Aorta (tissue), 5 donors: ENCODE measurements at regions not wholly inside any gene's neighbourhood (a gene's known extent, or its start where the extent isn't known, plus 50 kb on each side); places are given as distances from the start of the nearest gene placed in this dataset.

Source experiments
- ATAC-seq: fragments of 200-7000 bp; cut with Tn5 transposase; one replicate; pipeline ENCODE4 v1.9.1; 2022; ENCODE audit warnings: moderate library complexity; ENCODE audit not compliant: low FRiP score
- DNase-seq, 2 donors: peaks; one replicate each; pipeline ENCODE4 v3.0.0-alpha.2; 2020
- H3K27ac ChIP-seq, 2 donors: one replicate each; pipeline ENCODE4 v1.5.1; 2013; ENCODE audit warnings: low read length in 2 of 2, mild to moderate bottlenecking in 2 of 2, moderate library complexity in 2 of 2, control low read depth in 1 of 2, inconsistent platforms in 1 of 2, low read depth in 1 of 2
- H3K27me3 ChIP-seq, 2 donors: one replicate each; pipeline ENCODE4 v1.6.1; 2013; ENCODE audit warnings: control low read depth in 1 of 2, low read length in 1 of 2, mild to moderate bottlenecking in 1 of 2, moderate library complexity in 1 of 2; ENCODE audit not compliant: insufficient read depth in 2 of 2, control insufficient read depth in 1 of 2
- H3K36me3 ChIP-seq, 2 donors: one replicate each; pipeline ENCODE4 v1.6.1; 2013; ENCODE audit warnings: control low read depth in 1 of 2, low read length in 1 of 2, mild to moderate bottlenecking in 1 of 2; ENCODE audit not compliant: insufficient read depth in 2 of 2, control insufficient read depth in 1 of 2
- H3K4me1 ChIP-seq, 2 donors: one replicate each; pipeline ENCODE4 v1.6.1; 2013; ENCODE audit warnings: low read length in 2 of 2, control low read depth in 1 of 2, mild to moderate bottlenecking in 1 of 2, moderate library complexity in 1 of 2; ENCODE audit not compliant: insufficient read depth in 2 of 2, control insufficient read depth in 1 of 2
- H3K4me3 ChIP-seq, 2 donors: one replicate each; pipeline ENCODE4 v1.5.1; 2013; ENCODE audit warnings: low read length in 2 of 2, control low read depth in 1 of 2, mild to moderate bottlenecking in 1 of 2
- H3K9me3 ChIP-seq: one replicate; pipeline ENCODE4 v1.6.1; 2013; ENCODE audit warnings: mild to moderate bottlenecking, low read length; ENCODE audit not compliant: control insufficient read depth
- WGBS, 2 donors: extraction: QIAGEN DNeasy Blood & Tissue Kit; methylation state at CpG; one replicate each; pipeline ENCODE4 v1.1.7; 2013; 5-methylcytosine and 5-hydroxymethylcytosine counted together
- intact Hi-C, 2 donors: fragments of 100-400 bp; cut with DNase I; formaldehyde crosslinking; loops; one replicate each; pipeline versions ENCODE4 v1.14.2 to v1.15.0; 2022
- donor health status: healthy with polysubstance abuse.
- donor health status: Bipolar disorder and iron deficiency.
- donor health status: DM: no; HTN: no; CAD: no.
- donor health status: DM: no; HTN: no; CAD: no.
- donor health status: DM: yes; HTN: yes; CAD: no.

GRCh38 chr13:22039961-22040360, 369.1 kb downstream of the FGF9 start:
- Histone ChIP-seq H3K4me3 (no peak overlapping the region), H3K9me3 (peaks cover 2% of the 10 kb centered on the region), H3K27ac (no peak overlapping the region), H3K27me3 (no peaks in the 10 kb centered on the region), H3K4me1 (no peaks in the 10 kb centered on the region), H3K36me3 (no peaks in the 10 kb centered on the region)
- no peak for DNase-seq
- intact Hi-C loops = no loop called here
- ATAC-seq = no peak

GRCh38 chr13:22040810-22041364, 370.0 kb downstream of the FGF9 start:
- Histone ChIP-seq H3K27me3 (no peaks in the 10 kb centered on the region), H3K4me1 (no peaks in the 10 kb centered on the region), H3K4me3 (no peak overlapping the region), H3K9me3 (peaks cover 2% of the 10 kb centered on the region), H3K36me3 (no peaks in the 10 kb centered on the region), H3K27ac (no peak overlapping the region)
- 82 to 83% methylated on average over 23 of the region's 23 CpGs for WGBS, 2 donors
- DNase-seq = no peak
- intact Hi-C loops = no loop called here
- no peak for ATAC-seq

GRCh38 chr13:22041741-22042140, 370.9 kb downstream of the FGF9 start:
- no peak overlapping the region for H3K4me3 ChIP-seq
- intact Hi-C loops = no loop called here
- no peaks in the 10 kb centered on the region for H3K36me3 ChIP-seq
- no peaks in the 10 kb centered on the region for H3K4me1 ChIP-seq
- ATAC-seq (no peak), DNase-seq (no peak)
- no peaks in the 10 kb centered on the region for H3K27me3 ChIP-seq
- no peak overlapping the region for H3K27ac ChIP-seq
- 89 to 93% methylated on average over 2 of the region's 2 CpGs for WGBS, 2 donors
- H3K9me3 ChIP-seq = peaks cover 2% of the 10 kb centered on the region

- Histone ChIP-seq H3K9me3 (peaks cover 1% of the 10 kb centered on the region), H3K4me1 (no peaks in the 10 kb centered on the region), H3K27ac (no peak overlapping the region), H3K27me3 (no peaks in the 10 kb centered on the region), H3K4me3 (no peak overlapping the region), H3K36me3 (no peaks in the 10 kb centered on the region)
- ATAC-seq (no peak), DNase-seq (no peak)
- WGBS, 2 donors = 96% methylated on average over 2 of the region's 2 CpGs
- intact Hi-C loops = no loop called here
Measured at GRCh38 chr13:22047082-22047784, 376.4 kb downstream of the FGF9 start.

- WGBS, 2 donors = 97% methylated on average over 6 of the region's 6 CpGs
- ATAC-seq (no peak), DNase-seq (no peak)
- no peaks in the 10 kb centered on the region for H3K4me1 ChIP-seq
- no peak overlapping the region for H3K4me3 ChIP-seq
- H3K27me3 ChIP-seq = no peaks in the 10 kb centered on the region
- intact Hi-C loops = no loop called here
- no peak overlapping the region for H3K27ac ChIP-seq
- H3K36me3 ChIP-seq = no peaks in the 10 kb centered on the region
- H3K9me3 ChIP-seq = peaks cover 1% of the 10 kb centered on the region
Measured at GRCh38 chr13:22047785-22048104, 376.9 kb downstream of the FGF9 start.

GRCh38 chr13:22049384-22049783, 378.5 kb downstream of the FGF9 start:
- H3K36me3 ChIP-seq = no peaks in the 10 kb centered on the region
- no peaks in the 10 kb centered on the region for H3K4me1 ChIP-seq
- no peak overlapping the region for H3K4me3 ChIP-seq
- intact Hi-C loops = no loop called here
- DNase-seq (no peak), ATAC-seq (no peak)
- H3K9me3 ChIP-seq = peaks cover 1% of the 10 kb centered on the region
- 86 to 93% methylated on average over 2 of the region's 2 CpGs for WGBS, 2 donors
- H3K27ac ChIP-seq = no peak overlapping the region
- H3K27me3 ChIP-seq = no peaks in the 10 kb centered on the region

- WGBS, 2 donors = 95 to 97% methylated on average over 6 of the region's 6 CpGs
- H3K36me3 ChIP-seq = no peaks in the 10 kb centered on the region
- H3K4me3 ChIP-seq = no peak overlapping the region
- no peaks in the 10 kb centered on the region for H3K4me1 ChIP-seq
- no peak for DNase-seq
- peaks cover 1% of the 10 kb centered on the region for H3K9me3 ChIP-seq
- intact Hi-C loops = no loop called here
- H3K27ac ChIP-seq = no peak overlapping the region
- no peaks in the 10 kb centered on the region for H3K27me3 ChIP-seq
- ATAC-seq = no peak
Measured at GRCh38 chr13:22050951-22051563, 380.2 kb downstream of the FGF9 start.

- no peak overlapping the region for H3K27ac ChIP-seq
- 79 to 82% methylated on average over 3 of the region's 3 CpGs for whole genome bisulfite sequencing, 2 donors
- H3K36me3 ChIP-seq = no peaks in the 10 kb centered on the region
- H3K9me3 ChIP-seq = no peaks in the 10 kb centered on the region
- no peaks in the 10 kb centered on the region for H3K27me3 ChIP-seq
- H3K4me1 ChIP-seq = no peaks in the 10 kb centered on the region
- no peak for DNase-seq
- H3K4me3 ChIP-seq = no peak overlapping the region
- no peak for ATAC-seq
- intact Hi-C loops = no loop called here
Measured at GRCh38 chr13:22053053-22053452, 382.2 kb downstream of the FGF9 start.

GRCh38 chr13:22055259-22055658, 384.4 kb downstream of the FGF9 start:
- Histone ChIP-seq H3K9me3 (no peaks in the 10 kb centered on the region), H3K36me3 (no peaks in the 10 kb centered on the region), H3K4me3 (no peak overlapping the region), H3K27me3 (no peaks in the 10 kb centered on the region), H3K4me1 (no peaks in the 10 kb centered on the region), H3K27ac (no peak overlapping the region)
- intact Hi-C loops = no loop called here
- ATAC-seq (no peak), DNase-seq (no peak)
- WGBS, 2 donors = 62 to 65% methylated on average over 5 of the region's 5 CpGs
